NB4 (cell line): ENCODE measurements at regions not wholly inside any gene's neighbourhood (a gene's known extent, or its start where the extent isn't known, plus 50 kb on each side); places are given as distances from the start of the nearest gene placed in this dataset.

Experiments
- DNase-seq: peaks from one replicate; pipeline ENCODE4 v3.0.0; 2010; ENCODE audit warnings: low read depth
- H3K4me3 ChIP-seq: one replicate; pipeline ENCODE4 v1.5.1; 2011; ENCODE audit warnings: mild to moderate bottlenecking, low read depth, low read length, moderate library complexity
- CTCF ChIP-seq: IDR thresholded peaks from one replicate; pipeline ENCODE4 v1.5.1; 2012; ENCODE audit warnings: low read depth, low read length
- MAX ChIP-seq: IDR thresholded peaks from 2 replicates; pipeline ENCODE4 v1.6.1; 2011; ENCODE audit warnings: low read depth, low read length
- MYC ChIP-seq: IDR thresholded peaks from 2 replicates; pipeline ENCODE4 v1.6.1; 2011; ENCODE audit warnings: low read depth, low read length
- POLR2A ChIP-seq: IDR thresholded peaks from 2 replicates; pipeline ENCODE4 v1.6.1; 2011; ENCODE audit warnings: mild to moderate bottlenecking; ENCODE audit not compliant: insufficient read length; ENCODE audit errors: extremely low read depth

GRCh38 chr5:67257500-67257899 is 60.9 kb upstream of the CD180 start:
- TF ChIP-seq MYC (no peak), MAX (no peak), CTCF (no peak), POLR2A (no peak)
- H3K4me3 ChIP-seq: no peak overlapping the region
- no peak for DNase-seq

- TF ChIP-seq POLR2A: no peak
- no peak for TF ChIP-seq MYC
- no peak for TF ChIP-seq CTCF
- TF ChIP-seq MAX: no peak
- no peak overlapping the region for H3K4me3 ChIP-seq
- DNase-seq: no peak
These were observed 60.5 kb upstream of the CD180 start for GRCh38 chr5:67257077-67257476.

DNA sequence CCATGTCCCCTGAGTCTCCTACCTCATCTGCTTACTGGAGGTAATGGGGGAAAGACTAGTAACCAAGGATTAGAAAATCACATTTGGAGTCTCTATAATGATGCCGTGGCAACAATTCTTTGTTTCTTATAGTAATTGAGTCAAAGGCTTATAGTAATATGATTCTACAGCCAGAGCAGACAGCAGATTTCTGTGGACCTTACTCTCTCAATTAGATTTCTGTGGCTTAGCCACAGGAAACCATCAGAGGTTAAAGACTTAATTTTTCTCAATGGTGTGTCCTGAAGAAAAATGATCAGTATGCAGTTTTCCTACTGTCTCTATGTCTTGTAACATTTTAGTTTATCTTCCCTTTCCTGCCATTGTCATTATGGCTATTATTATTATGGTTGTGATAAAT is 59.3 kb upstream of the CD180 start:
- TF ChIP-seq CTCF (no peak), MAX (no peak), POLR2A (no peak), MYC (no peak)
- no peak overlapping the region for H3K4me3 ChIP-seq
- no peak for DNase-seq

GRCh38 chr5:67253911-67254310 is 57.3 kb upstream of the CD180 start:
- H3K4me3 ChIP-seq: no peak overlapping the region
- DNase-seq: no peak
- TF ChIP-seq MYC (no peak), MAX (no peak), CTCF (no peak), POLR2A (no peak)

DNA sequence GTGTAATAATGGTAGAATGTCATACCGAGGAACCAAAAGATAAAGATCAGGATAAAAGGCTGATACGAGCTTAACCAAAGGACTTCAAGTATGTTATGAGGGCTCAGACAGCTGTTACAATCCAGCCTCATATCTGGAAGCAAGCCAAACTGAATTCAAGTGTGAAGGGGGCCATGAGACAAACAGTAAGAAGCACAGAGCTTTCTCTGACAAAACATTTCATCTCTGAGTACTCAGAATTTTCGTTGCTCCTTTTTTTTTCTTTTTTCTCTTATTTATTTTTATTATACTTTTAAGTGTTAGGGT is 52.9 kb upstream of the CD180 start:
- no peak for DNase-seq
- no peak for TF ChIP-seq CTCF
- TF ChIP-seq MYC: no peak
- TF ChIP-seq MAX: no peak
- TF ChIP-seq POLR2A: no peak
- no peak overlapping the region for H3K4me3 ChIP-seq
